GM12878 (cell line): ENCODE measurements at regions not wholly inside any gene's neighbourhood (a gene's known extent, or its start where the extent isn't known, plus 50 kb on each side); places are given as distances from the start of the nearest gene placed in this dataset.

Source experiments
- ATAC-seq: fragments of 200-7000 bp; cut with Tn5 transposase; 3 replicates; pipeline ENCODE4 v1.9.1; 2020; ENCODE audit warnings: mild to moderate bottlenecking, moderate library complexity
- BruUV-seq: library from RNA; stranded (reverse); fragments of 400-500 nt; replicated peaks from 2 replicates; lab custom pipeline; 2021; lab: Mats Ljungman, UMichigan
- CTCF ChIA-PET: fragments of 300-600 bp; sonication (Branson Sonifier 250); formaldehyde crosslinking; extraction: SDS; loops from one replicate; lab custom pipeline; 2021; ENCODE audit warnings: inconsistent platforms; lab: Yijun Ruan, JAX
- POLR2A ChIA-PET: fragments of 350-600 bp; formaldehyde crosslinking; extraction: SDS; loops from one replicate; lab custom pipeline; 2021; ENCODE audit warnings: inconsistent platforms; lab: Charles Lee
- RAD21 ChIA-PET: fragments of 300-600 bp; sonication (Branson Sonifier 250); formaldehyde crosslinking; loops from one replicate; lab custom pipeline; 2023; ENCODE audit warnings: antibody characterized with exemption; ENCODE audit not compliant: unreplicated experiment; lab: Charles Lee
- SMC1A ChIA-PET: fragments of 300-600 bp; sonication (Branson Sonifier 250); formaldehyde crosslinking; loops from one replicate; lab custom pipeline; 2023; ENCODE audit not compliant: unreplicated experiment, uncharacterized antibody; lab: Charles Lee
- DNase-seq: peaks from one replicate; pipeline ENCODE4 v3.0.0-alpha.2; 2011; ENCODE audit warnings: low read depth, low spot score
- FAIRE-seq: peaks from 3 replicates; lab custom pipeline; 2011; peaks lifted over from hg19 to GRCh38; lab: Jason Lieb, UNC
- H2AFZ ChIP-seq: 2 replicates; pipeline ENCODE4 v1.6.0; 2011; ENCODE audit warnings: low read depth, low read length, control low read depth; ENCODE audit not compliant: control insufficient read depth
- H3K27ac ChIP-seq: 2 replicates; pipeline ENCODE4 v1.5.1; 2011; ENCODE audit warnings: control low read depth; ENCODE audit not compliant: control insufficient read depth, insufficient read depth
- H3K27me3 ChIP-seq, 2 experiments: replicated peaks in 1 of 2; 2 replicates each; pipeline versions ENCODE4 v1.6.0 to v1.6.1; 2011; ENCODE audit warnings: low read length in 1 of 2; ENCODE audit not compliant: control insufficient read depth in 2 of 2, insufficient read depth in 2 of 2
- H3K36me3 ChIP-seq, 2 experiments: 2 replicates each; pipeline ENCODE4 v1.5.1; 2011; ENCODE audit warnings: low read length in 1 of 2; ENCODE audit not compliant: control insufficient read depth in 2 of 2, insufficient read depth in 2 of 2
- H3K4me1 ChIP-seq: 2 replicates; pipeline ENCODE4 v1.6.1; 2011; ENCODE audit warnings: mild to moderate bottlenecking, low read length, moderate library complexity, mixed read lengths; ENCODE audit not compliant: control insufficient read depth, insufficient read depth
- H3K4me2 ChIP-seq: 2 replicates; pipeline ENCODE4 v1.6.0; 2011; ENCODE audit warnings: control low read depth; ENCODE audit not compliant: control insufficient read depth, insufficient read depth
- H3K4me3 ChIP-seq: fragments of 200-600 bp; sonication (generic); 2 replicates; pipeline ENCODE4 v1.5.1; 2016
- H3K79me2 ChIP-seq: 2 replicates; pipeline ENCODE4 v1.6.0; 2011; ENCODE audit warnings: low read length; ENCODE audit not compliant: control insufficient read depth, insufficient read depth
- H3K9ac ChIP-seq: 2 replicates; pipeline ENCODE4 v1.8.0; 2011; ENCODE audit warnings: low read length, control low read depth, mixed read lengths; ENCODE audit not compliant: control insufficient read depth, insufficient read depth
- H3K9me3 ChIP-seq: replicated peaks from 3 replicates; pipeline ENCODE4 v1.5.1; 2011; ENCODE audit warnings: mild to moderate bottlenecking, low read length; ENCODE audit not compliant: control insufficient read depth, insufficient read depth
- H4K20me1 ChIP-seq: 2 replicates; pipeline ENCODE4 v1.6.0; 2011; ENCODE audit not compliant: control insufficient read depth, insufficient read depth
- BACH1 ChIP-seq: fragments of 450-650 bp; IDR thresholded peaks from 2 replicates; pipeline ENCODE4 v1.6.1; 2017; ENCODE audit warnings: mild to moderate bottlenecking, borderline replicate concordance
- CHD1 ChIP-seq: IDR thresholded peaks from 2 replicates; pipeline ENCODE4 v1.6.1; 2012; ENCODE audit warnings: low read depth, low read length, improper control_type of control experiment
- EGR1 ChIP-seq, 2 experiments: IDR thresholded peaks; 1 replicate in 1 of 2; 2 replicates in 1 of 2; pipeline ENCODE4 v1.6.1; 2011 to 2012; ENCODE audit warnings: low read depth in 2 of 2, low read length in 2 of 2, borderline replicate concordance in 1 of 2, mild to moderate bottlenecking in 1 of 2, moderate library complexity in 1 of 2
- HDGF ChIP-seq: fragments of 450-650 bp; IDR thresholded peaks from 2 replicates; pipeline ENCODE4 v1.6.1; 2016; ENCODE audit warnings: antibody characterized with exemption
- MTA3 ChIP-seq: IDR thresholded peaks from 2 replicates; pipeline ENCODE4 v1.6.1; 2012; ENCODE audit warnings: low read length, inconsistent platforms, borderline replicate concordance
- MYC ChIP-seq: IDR thresholded peaks from 2 replicates; pipeline ENCODE4 v1.6.1; 2011; ENCODE audit warnings: mild to moderate bottlenecking, low read length, moderate library complexity, inconsistent platforms; ENCODE audit not compliant: insufficient read depth, insufficient replicate concordance, insufficient read length, severe bottlenecking
- PKNOX1 ChIP-seq: fragments of 450-650 bp; IDR thresholded peaks from 2 replicates; pipeline ENCODE4 v1.6.1; 2016; ENCODE audit warnings: mild to moderate bottlenecking
- POLR2AphosphoS5 ChIP-seq: IDR thresholded peaks from 2 replicates; pipeline ENCODE4 v1.6.1; 2011; ENCODE audit warnings: mild to moderate bottlenecking, low read length, inconsistent platforms
- SIX5 ChIP-seq: IDR thresholded peaks from 2 replicates; pipeline ENCODE4 v1.6.1; 2011; ENCODE audit warnings: mild to moderate bottlenecking, low read depth, low read length, moderate library complexity; ENCODE audit not compliant: severe bottlenecking
- SMAD1 ChIP-seq: fragments of 450-650 bp; IDR thresholded peaks from 2 replicates; pipeline ENCODE4 v1.6.1; 2018; ENCODE audit warnings: mild to moderate bottlenecking, low read depth; ENCODE audit not compliant: partially characterized antibody
- SRF ChIP-seq, 2 experiments: IDR thresholded peaks; 2 replicates each; pipeline ENCODE4 v1.6.1; 2011; ENCODE audit warnings: low read depth in 2 of 2, low read length in 2 of 2, mild to moderate bottlenecking in 1 of 2, moderate library complexity in 1 of 2
- STAT3 ChIP-seq: IDR thresholded peaks from 2 replicates; pipeline ENCODE4 v1.6.1; 2011; ENCODE audit warnings: low read depth, low read length, improper control_type of control experiment
- TARDBP ChIP-seq: IDR thresholded peaks from 2 replicates; pipeline ENCODE4 v1.6.1; 2016; ENCODE audit warnings: borderline replicate concordance
- WGBS: methylation state at CpG from one replicate; pipeline ENCODE4 v1.1.6; 2016; ENCODE audit warnings: low lambda C conversion rate; ENCODE audit not compliant: insufficient replicate concordance, insufficient coverage; ENCODE audit errors: missing lambda C conversion rate; 5-methylcytosine and 5-hydroxymethylcytosine counted together
- in situ Hi-C: fragments of 300-500 bp; cut with MboI; formaldehyde crosslinking; loops from 9 replicates; pipeline ENCODE4 v1.14.3; 2018; ENCODE audit warnings: mixed read lengths
- intact Hi-C: fragments of 100-400 bp; cut with micrococcal nuclease; formaldehyde crosslinking; loops from one replicate; pipeline ENCODE4 v1.14.2; 2022; ENCODE audit not compliant: unreplicated experiment
- TF ChIP-seq, protein P1 (sequence below): fragments of 150-350 bp; IDR thresholded peaks from 2 replicates; pipeline ENCODE4 v1.6.1; 2014; ENCODE audit warnings: mild to moderate bottlenecking, low read depth, low read length
- TF ChIP-seq, protein P2 (sequence below): fragments of 450-650 bp; formaldehyde crosslinking; IDR thresholded peaks from 2 replicates; pipeline ENCODE4 v1.5.0; 2022; ENCODE audit warnings: mild to moderate bottlenecking, missing genetic modification characterization

- 35% methylated on average over 2 of the region's 2 CpGs for WGBS
- POLR2A ChIA-PET, result no interaction called here
These were observed 241.0 kb upstream of the UBASH3B start for GRCh38 chr11:122414406-122415018.

More at GRCh38 chr11:122414406-122415018, 241.0 kb upstream of the UBASH3B start:
- Histone ChIP-seq H3K9me3 (no peaks in the 10 kb centered on the region; the same call in 2 of the 3 replicates), H3K9ac (no peak overlapping the region), H3K4me2 (no peak overlapping the region), H3K27me3 (no peaks in the 10 kb centered on the region), H3K4me3 (no peak overlapping the region), H3K79me2 (no peaks in the 10 kb centered on the region), H2AFZ (no peak overlapping the region), H3K27ac (no peak overlapping the region), H4K20me1 (no peaks in the 10 kb centered on the region), H3K4me1 (no peaks in the 10 kb centered on the region), H3K36me3 (no peaks in the 10 kb centered on the region)
- no peak for ATAC-seq
- no peak for DNase-seq
- no peak for FAIRE-seq
- no peak for TF ChIP-seq MYC
- no peak for TF ChIP-seq EGR1 (IDR thresholded peaks at IDR 0.05; ENCODE audit: borderline replicate concordance in 1 of 2, low read depth in 2 of 2, low read length in 2 of 2)
- TF ChIP-seq BACH1, result no peak
- no peak for TF ChIP-seq CHD1
- no peak for TF ChIP-seq POLR2AphosphoS5
- no peak for TF ChIP-seq PKNOX1
- no peak for TF ChIP-seq SIX5
- TF ChIP-seq, protein P1, sequence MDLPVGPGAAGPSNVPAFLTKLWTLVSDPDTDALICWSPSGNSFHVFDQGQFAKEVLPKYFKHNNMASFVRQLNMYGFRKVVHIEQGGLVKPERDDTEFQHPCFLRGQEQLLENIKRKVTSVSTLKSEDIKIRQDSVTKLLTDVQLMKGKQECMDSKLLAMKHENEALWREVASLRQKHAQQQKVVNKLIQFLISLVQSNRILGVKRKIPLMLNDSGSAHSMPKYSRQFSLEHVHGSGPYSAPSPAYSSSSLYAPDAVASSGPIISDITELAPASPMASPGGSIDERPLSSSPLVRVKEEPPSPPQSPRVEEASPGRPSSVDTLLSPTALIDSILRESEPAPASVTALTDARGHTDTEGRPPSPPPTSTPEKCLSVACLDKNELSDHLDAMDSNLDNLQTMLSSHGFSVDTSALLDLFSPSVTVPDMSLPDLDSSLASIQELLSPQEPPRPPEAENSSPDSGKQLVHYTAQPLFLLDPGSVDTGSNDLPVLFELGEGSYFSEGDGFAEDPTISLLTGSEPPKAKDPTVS, result no peak
- TF ChIP-seq MTA3, result no peak
- TF ChIP-seq, protein P2, sequence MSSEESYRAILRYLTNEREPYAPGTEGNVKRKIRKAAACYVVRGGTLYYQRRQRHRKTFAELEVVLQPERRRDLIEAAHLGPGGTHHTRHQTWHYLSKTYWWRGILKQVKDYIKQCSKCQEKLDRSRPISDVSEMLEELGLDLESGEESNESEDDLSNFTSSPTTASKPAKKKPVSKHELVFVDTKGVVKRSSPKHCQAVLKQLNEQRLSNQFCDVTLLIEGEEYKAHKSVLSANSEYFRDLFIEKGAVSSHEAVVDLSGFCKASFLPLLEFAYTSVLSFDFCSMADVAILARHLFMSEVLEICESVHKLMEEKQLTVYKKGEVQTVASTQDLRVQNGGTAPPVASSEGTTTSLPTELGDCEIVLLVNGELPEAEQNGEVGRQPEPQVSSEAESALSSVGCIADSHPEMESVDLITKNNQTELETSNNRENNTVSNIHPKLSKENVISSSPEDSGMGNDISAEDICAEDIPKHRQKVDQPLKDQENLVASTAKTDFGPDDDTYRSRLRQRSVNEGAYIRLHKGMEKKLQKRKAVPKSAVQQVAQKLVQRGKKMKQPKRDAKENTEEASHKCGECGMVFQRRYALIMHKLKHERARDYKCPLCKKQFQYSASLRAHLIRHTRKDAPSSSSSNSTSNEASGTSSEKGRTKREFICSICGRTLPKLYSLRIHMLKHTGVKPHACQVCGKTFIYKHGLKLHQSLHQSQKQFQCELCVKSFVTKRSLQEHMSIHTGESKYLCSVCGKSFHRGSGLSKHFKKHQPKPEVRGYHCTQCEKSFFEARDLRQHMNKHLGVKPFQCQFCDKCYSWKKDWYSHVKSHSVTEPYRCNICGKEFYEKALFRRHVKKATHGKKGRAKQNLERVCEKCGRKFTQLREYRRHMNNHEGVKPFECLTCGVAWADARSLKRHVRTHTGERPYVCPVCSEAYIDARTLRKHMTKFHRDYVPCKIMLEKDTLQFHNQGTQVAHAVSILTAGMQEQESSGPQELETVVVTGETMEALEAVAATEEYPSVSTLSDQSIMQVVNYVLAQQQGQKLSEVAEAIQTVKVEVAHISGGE, result no peak
- no peak for TF ChIP-seq HDGF
- no peak for TF ChIP-seq SRF (IDR thresholded peaks at IDR 0.05; ENCODE audit: low read depth in 2 of 2, low read length in 2 of 2)
- TF ChIP-seq SMAD1, result no peak
- no peak for TF ChIP-seq TARDBP
- TF ChIP-seq STAT3, result no peak
- ChIA-PET CTCF (interaction anchor here (0.6 to 2.0 kb wide), 2 partner anchors 22 to 608 kb away, joined by 3 to 4 read pairs; no protein-coding TSS in a partner anchor), RAD21 (no interaction called here), SMC1A (interaction anchor here (0.8 kb wide), 1 partner anchor 9 kb away, joined by 3 read pairs; no protein-coding TSS in a partner anchor)
- intact Hi-C loops (no loop called here), in situ Hi-C loops (no loop called here)
- BruUV-seq, result no TSS peak
